ENCODE measurements at regions not wholly inside any gene's neighbourhood (a gene's known extent, or its start where the extent isn't known, plus 50 kb on each side); places are given as distances from the start of the nearest gene placed in this dataset.

GRCh38 chr10:130571674-130572073, 435.5 kb downstream of the GLRX3 start:
- TF ChIP-seq CTCF (conservative IDR thresholded peaks at IDR 0.05): no peak
- no peak for TF ChIP-seq ZFX (IDR thresholded peaks at IDR 0.05)
